Stomach (tissue), 4 donors: ENCODE measurements at regions not wholly inside any gene's neighbourhood (a gene's known extent, or its start where the extent isn't known, plus 50 kb on each side); places are given as distances from the start of the nearest gene placed in this dataset.

Source experiments
- CTCF ChIP-seq, 7 experiments: fragments of 450-650 bp in 4 of 7; fragments of 200-600 bp in 3 of 7; sonication (generic) in 3 of 7; IDR thresholded peaks; one replicate each; pipeline ENCODE4 v1.5.1; 2016 to 2019; ENCODE audit warnings: antibody characterized with exemption in 7 of 7, control low read depth in 2 of 7, mild to moderate bottlenecking in 1 of 7
- EP300 ChIP-seq: sonication (generic); formaldehyde crosslinking; IDR thresholded peaks from one replicate; pipeline ENCODE4 v1.6.1; 2017; ENCODE audit warnings: antibody characterized with exemption
- POLR2A ChIP-seq, 4 donors: fragments of 450-650 bp; IDR thresholded peaks; one replicate each; pipeline ENCODE4 v1.6.1; 2016; ENCODE audit warnings: antibody characterized with exemption in 4 of 4, control low read depth in 2 of 4, mild to moderate bottlenecking in 1 of 4, moderate library complexity in 1 of 4
- POLR2AphosphoS5 ChIP-seq, 3 donors: sonication (generic); formaldehyde crosslinking; IDR thresholded peaks; one replicate each; pipeline ENCODE4 v1.6.1; 2016; ENCODE audit warnings: antibody characterized with exemption in 3 of 3

- TF ChIP-seq POLR2A (IDR thresholded peaks at IDR 0.05) (no peak), CTCF (IDR thresholded peaks at IDR 0.05) (no peak), POLR2AphosphoS5 (IDR thresholded peaks at IDR 0.05) (no peak), EP300 (no peak)
These were observed 1280.8 kb upstream of the PCDH20 start for GRCh38 chr13:62696490-62696889.
